IgD-negative memory B cell (primary cell): ENCODE measurements at regions not wholly inside any gene's neighbourhood (a gene's known extent, or its start where the extent isn't known, plus 50 kb on each side); places are given as distances from the start of the nearest gene placed in this dataset.
"Not testable (repeated sequence)": the region's sequence is repeated elsewhere in the genome, so short reads cannot be mapped to it uniquely, and the experiment has no call there.

Experiments
- H3K27ac Mint-ChIP-seq, 3 donors: one replicate each; pipeline ENCODE4 v1.8.0; 2020 to 2022; ENCODE audit warnings: mild to moderate bottlenecking in 3 of 3, mixed read lengths in 3 of 3, moderate library complexity in 1 of 3
- H3K27me3 Mint-ChIP-seq: one replicate; pipeline ENCODE4 v1.8.0; 2021; ENCODE audit warnings: mixed read lengths
- H3K36me3 Mint-ChIP-seq: one replicate; pipeline ENCODE4 v1.8.0; 2020; ENCODE audit warnings: mild to moderate bottlenecking, mixed read lengths
- H3K4me1 Mint-ChIP-seq, 3 donors: one replicate each; pipeline ENCODE4 v1.8.0; 2020 to 2022; ENCODE audit warnings: mixed read lengths in 3 of 3, mild to moderate bottlenecking in 1 of 3
- H3K4me3 Mint-ChIP-seq, 4 donors: one replicate each; pipeline ENCODE4 v1.8.0; 2020 to 2022; ENCODE audit warnings: mild to moderate bottlenecking in 4 of 4, mixed read lengths in 4 of 4, moderate library complexity in 3 of 4
- H3K9me3 Mint-ChIP-seq, 3 donors: one replicate each; pipeline ENCODE4 v1.8.0; 2020 to 2021; ENCODE audit warnings: mixed read lengths in 3 of 3, mild to moderate bottlenecking in 1 of 3

- no peaks in the 10 kb centered on the region for H3K4me1 Mint-ChIP-seq
- no peak overlapping the region for H3K27ac Mint-ChIP-seq
- H3K27me3 Mint-ChIP-seq, result no peaks in the 10 kb centered on the region
- H3K4me3 Mint-ChIP-seq, result no peak overlapping the region
- no peaks in the 10 kb centered on the region for H3K36me3 Mint-ChIP-seq
- peaks cover 0 to 2% (median 0%) of the 10 kb centered on the region in 3 donors for H3K9me3 Mint-ChIP-seq
These were observed 88.1 kb downstream of the POSTN start for GRCh38 chr13:37510441-37510840.

- H3K27me3 Mint-ChIP-seq, result no peaks in the 10 kb centered on the region
- H3K4me1 Mint-ChIP-seq, result no peaks in the 10 kb centered on the region
- H3K4me3 Mint-ChIP-seq, result no peak overlapping the region
- H3K27ac Mint-ChIP-seq, result no peak overlapping the region
- H3K9me3 Mint-ChIP-seq, result peaks cover 0 to 2% (median 0%) of the 10 kb centered on the region in 3 donors
- H3K36me3 Mint-ChIP-seq, result no peaks in the 10 kb centered on the region
These were observed 93.0 kb downstream of the POSTN start for GRCh38 chr13:37505531-37505930.

- Mint-ChIP-seq H3K36me3 (no peaks in the 10 kb centered on the region), H3K4me3 (no peak overlapping the region), H3K27ac (no peak overlapping the region), H3K4me1 (no peaks in the 10 kb centered on the region), H3K9me3 (peaks cover 0 to 2% (median 0%) of the 10 kb centered on the region in 3 donors), H3K27me3 (no peaks in the 10 kb centered on the region)
These were observed 94.3 kb downstream of the POSTN start for GRCh38 chr13:37504251-37504650.

- Mint-ChIP-seq H3K27ac (no peak overlapping the region), H3K4me1 (no peaks in the 10 kb centered on the region), H3K36me3 (no peaks in the 10 kb centered on the region), H3K9me3 (peaks cover 0 to 5% (median 2%) of the 10 kb centered on the region in 3 donors), H3K4me3 (no peak overlapping the region), H3K27me3 (no peaks in the 10 kb centered on the region)
These were observed 95.3 kb downstream of the POSTN start for GRCh38 chr13:37503287-37503686.

GRCh38 chr13:37502303-37502993 is 96.1 kb downstream of the POSTN start:
- H3K4me1 Mint-ChIP-seq, H3K4me3 Mint-ChIP-seq, H3K27ac Mint-ChIP-seq, H3K36me3 Mint-ChIP-seq, H3K27me3 Mint-ChIP-seq, H3K9me3 Mint-ChIP-seq: not testable (repeated sequence)

GRCh38 chr13:37501187-37501586 is 97.4 kb downstream of the POSTN start:
- no peak overlapping the region for H3K4me3 Mint-ChIP-seq
- no peaks in the 10 kb centered on the region for H3K4me1 Mint-ChIP-seq
- no peaks in the 10 kb centered on the region for H3K36me3 Mint-ChIP-seq
- H3K27ac Mint-ChIP-seq, result no peak overlapping the region
- H3K9me3 Mint-ChIP-seq, result peaks cover 0 to 5% (median 0%) of the 10 kb centered on the region in 3 donors
- no peaks in the 10 kb centered on the region for H3K27me3 Mint-ChIP-seq

- no peak overlapping the region for H3K27ac Mint-ChIP-seq
- no peaks in the 10 kb centered on the region for H3K27me3 Mint-ChIP-seq
- no peak overlapping the region for H3K4me3 Mint-ChIP-seq
- no peaks in the 10 kb centered on the region for H3K4me1 Mint-ChIP-seq
- H3K9me3 Mint-ChIP-seq, result peaks cover 0 to 5% (median 0%) of the 10 kb centered on the region in 3 donors
- H3K36me3 Mint-ChIP-seq, result no peaks in the 10 kb centered on the region
These were observed 103.5 kb downstream of the POSTN start for GRCh38 chr13:37495046-37495445.

GRCh38 chr13:37493775-37494174 is 104.8 kb downstream of the POSTN start:
- no peak overlapping the region for H3K27ac Mint-ChIP-seq
- no peaks in the 10 kb centered on the region for H3K4me1 Mint-ChIP-seq
- H3K9me3 Mint-ChIP-seq, result peaks cover 0 to 2% (median 0%) of the 10 kb centered on the region in 3 donors
- no peak overlapping the region for H3K4me3 Mint-ChIP-seq
- H3K36me3 Mint-ChIP-seq, result no peaks in the 10 kb centered on the region
- H3K27me3 Mint-ChIP-seq, result no peaks in the 10 kb centered on the region

GRCh38 chr13:37492741-37493514 is 105.6 kb downstream of the POSTN start:
- Mint-ChIP-seq H3K4me1 (no peaks in the 10 kb centered on the region), H3K4me3 (no peak overlapping the region), H3K27me3 (no peaks in the 10 kb centered on the region)

GRCh38 chr13:37492075-37492474 is 106.5 kb downstream of the POSTN start:
- H3K27me3 Mint-ChIP-seq, result no peaks in the 10 kb centered on the region
- no peaks in the 10 kb centered on the region for H3K9me3 Mint-ChIP-seq
- H3K4me3 Mint-ChIP-seq, result no peak overlapping the region
- no peak overlapping the region for H3K27ac Mint-ChIP-seq
- no peaks in the 10 kb centered on the region for H3K36me3 Mint-ChIP-seq
- H3K4me1 Mint-ChIP-seq, result no peaks in the 10 kb centered on the region

More at GRCh38 chr13:37492741-37493514, 105.6 kb downstream of the POSTN start:
- Mint-ChIP-seq H3K9me3 (no peaks in the 10 kb centered on the region), H3K36me3 (no peaks in the 10 kb centered on the region), H3K27ac (no peak overlapping the region)

GRCh38 chr13:37491661-37492060 is 106.9 kb downstream of the POSTN start:
- no peaks in the 10 kb centered on the region for H3K9me3 Mint-ChIP-seq
- no peaks in the 10 kb centered on the region for H3K4me1 Mint-ChIP-seq
- H3K4me3 Mint-ChIP-seq, result no peak overlapping the region
- no peaks in the 10 kb centered on the region for H3K36me3 Mint-ChIP-seq
- no peak overlapping the region for H3K27ac Mint-ChIP-seq
- no peaks in the 10 kb centered on the region for H3K27me3 Mint-ChIP-seq

- Mint-ChIP-seq H3K27me3 (no peaks in the 10 kb centered on the region), H3K9me3 (peaks cover 0 to 3% (median 0%) of the 10 kb centered on the region in 3 donors), H3K4me1 (peaks cover 0 to 5% (median 0%) of the 10 kb centered on the region in 3 donors), H3K36me3 (no peaks in the 10 kb centered on the region), H3K27ac (no peak overlapping the region), H3K4me3 (no peak overlapping the region)
These were observed 108.3 kb downstream of the POSTN start for GRCh38 chr13:37490176-37490779.

GRCh38 chr13:37488726-37489125 is 109.8 kb downstream of the POSTN start:
- Mint-ChIP-seq H3K4me1 (peaks cover 0 to 5% (median 0%) of the 10 kb centered on the region in 3 donors), H3K27me3 (no peaks in the 10 kb centered on the region), H3K9me3 (peaks cover 0 to 3% (median 0%) of the 10 kb centered on the region in 3 donors), H3K27ac (no peak overlapping the region), H3K4me3 (no peak overlapping the region), H3K36me3 (no peaks in the 10 kb centered on the region)

- Mint-ChIP-seq H3K9me3 (peaks cover 0 to 3% (median 0%) of the 10 kb centered on the region in 3 donors), H3K4me3 (no peak overlapping the region), H3K4me1 (peaks cover 0 to 5% (median 0%) of the 10 kb centered on the region in 3 donors), H3K36me3 (no peaks in the 10 kb centered on the region), H3K27me3 (no peaks in the 10 kb centered on the region), H3K27ac (no peak overlapping the region)
These were observed 112.3 kb downstream of the POSTN start for GRCh38 chr13:37486171-37486681.

- Mint-ChIP-seq H3K27me3 (no peaks in the 10 kb centered on the region), H3K27ac (no peak overlapping the region), H3K4me3 (no peak overlapping the region), H3K4me1 (peaks cover 0 to 5% (median 0%) of the 10 kb centered on the region in 3 donors), H3K9me3 (peaks cover 0 to 3% (median 0%) of the 10 kb centered on the region in 3 donors), H3K36me3 (no peaks in the 10 kb centered on the region)
These were observed 112.8 kb downstream of the POSTN start for GRCh38 chr13:37485756-37486155.
